IMR-90 (cell line): ENCODE measurements at regions not wholly inside any gene's neighbourhood (a gene's known extent, or its start where the extent isn't known, plus 50 kb on each side); places are given as distances from the start of the nearest gene placed in this dataset.

Source experiments
- ATAC-seq: fragments of 200-7000 bp; cut with Tn5 transposase; 2 replicates; pipeline ENCODE4 v1.9.1; 2020; ENCODE audit warnings: low read depth, mild to moderate bottlenecking, moderate library complexity
- BruUV-seq: library from RNA; stranded (reverse); fragments of 400-500 nt; replicated peaks from 2 replicates; lab custom pipeline; 2021; lab: Mats Ljungman, UMichigan
- CTCF ChIA-PET: fragments of 300-600 bp; formaldehyde crosslinking; extraction: SDS; loops from one replicate; lab custom pipeline; 2021; ENCODE audit warnings: antibody characterized with exemption; lab: Yijun Ruan, JAX
- POLR2A ChIA-PET: fragments of 300-600 bp; sonication (Branson Sonifier 250); formaldehyde crosslinking; loops from one replicate; lab custom pipeline; 2022; ENCODE audit warnings: antibody characterized with exemption; ENCODE audit not compliant: unreplicated experiment; lab: Charles Lee
- DNase-seq: peaks from one replicate; pipeline ENCODE4 v3.0.0; 2013
- H2AFZ ChIP-seq: replicated peaks from 2 replicates; pipeline ENCODE3; 2013; ENCODE audit warnings: low read length, mild to moderate bottlenecking; ENCODE audit not compliant: poor library complexity
- H2AK5ac ChIP-seq: 2 replicates; pipeline ENCODE4 v1.6.1; 2013; ENCODE audit warnings: low read depth, low read length, inconsistent platforms
- H2AK9ac ChIP-seq: replicated peaks from 2 replicates; pipeline ENCODE3; 2013; ENCODE audit warnings: mild to moderate bottlenecking, low read depth, low read length, moderate library complexity; ENCODE audit not compliant: poor library complexity
- H2BK120ac ChIP-seq: 2 replicates; pipeline ENCODE4 v1.6.1; 2013; ENCODE audit warnings: low read depth, low read length, inconsistent platforms
- H2BK15ac ChIP-seq: 3 replicates; pipeline ENCODE4 v1.6.1; 2013; ENCODE audit warnings: low read depth, low read length, inconsistent platforms
- H2BK20ac ChIP-seq: 2 replicates; pipeline ENCODE4 v1.6.1; 2013; ENCODE audit warnings: low read depth, mild to moderate bottlenecking, inconsistent platforms, low read length, moderate library complexity
- H2BK5ac ChIP-seq: 2 replicates; pipeline ENCODE4 v1.6.1; 2013; ENCODE audit warnings: mild to moderate bottlenecking, low read depth, low read length, inconsistent platforms; ENCODE audit not compliant: poor library complexity, severe bottlenecking
- H3K14ac ChIP-seq: replicated peaks from 2 replicates; pipeline ENCODE4 v1.6.1; 2013; ENCODE audit warnings: low read depth, low read length, inconsistent platforms
- H3K18ac ChIP-seq: 2 replicates; pipeline ENCODE4 v1.6.1; 2013; ENCODE audit warnings: low read depth, low read length, control low read depth
- H3K23ac ChIP-seq: 2 replicates; pipeline ENCODE4 v1.6.1; 2013; ENCODE audit warnings: low read depth, low read length, inconsistent platforms
- H3K27ac ChIP-seq: 2 replicates; pipeline ENCODE4 v1.5.1; 2013; ENCODE audit warnings: mild to moderate bottlenecking, control low read depth, low read length; ENCODE audit not compliant: insufficient read depth
- H3K27me3 ChIP-seq: 2 replicates; pipeline ENCODE4 v1.6.1; 2013; ENCODE audit warnings: low read length; ENCODE audit not compliant: control insufficient read depth, insufficient read depth
- H3K36me3 ChIP-seq: 2 replicates; pipeline ENCODE4 v1.6.1; 2013; ENCODE audit warnings: low read length, mixed read lengths; ENCODE audit not compliant: control insufficient read depth, insufficient read depth
- H3K4ac ChIP-seq: 2 replicates; pipeline ENCODE4 v1.6.1; 2013; ENCODE audit warnings: low read depth, low read length, inconsistent platforms
- H3K4me1 ChIP-seq: 2 replicates; pipeline ENCODE4 v1.6.1; 2013; ENCODE audit warnings: low read length, mixed read lengths; ENCODE audit not compliant: control insufficient read depth, insufficient read depth
- H3K4me2 ChIP-seq: 2 replicates; pipeline ENCODE4 v1.6.1; 2013; ENCODE audit warnings: low read depth, mild to moderate bottlenecking, control low read depth, low read length, moderate library complexity
- H3K4me3 ChIP-seq: 2 replicates; pipeline ENCODE4 v1.5.1; 2013; ENCODE audit warnings: low read depth, mild to moderate bottlenecking, control low read depth, low read length, moderate library complexity; ENCODE audit not compliant: insufficient read depth
- H3K56ac ChIP-seq: 2 replicates; pipeline ENCODE4 v1.6.1; 2013; ENCODE audit warnings: low read length, inconsistent platforms; ENCODE audit not compliant: insufficient read depth; ENCODE audit errors: extremely low read depth
- H3K79me1 ChIP-seq, 2 experiments: 2 replicates each; pipeline ENCODE4 v1.6.1; 2013; ENCODE audit warnings: low read length in 2 of 2, inconsistent platforms in 1 of 2, low read depth in 1 of 2
- H3K9ac ChIP-seq: 2 replicates; pipeline ENCODE4 v1.6.1; 2013; ENCODE audit warnings: low read depth, low read length, control low read depth
- H3K9me1 ChIP-seq: 2 replicates; pipeline ENCODE4 v1.6.1; 2013; ENCODE audit warnings: low read length, inconsistent platforms; ENCODE audit not compliant: insufficient read depth
- H3K9me3 ChIP-seq: 2 replicates; pipeline ENCODE4 v1.6.1; 2013; ENCODE audit warnings: low read length; ENCODE audit not compliant: control insufficient read depth, insufficient read depth
- H4K20me1 ChIP-seq: 2 replicates; pipeline ENCODE4 v1.6.1; 2013; ENCODE audit warnings: low read length, inconsistent platforms; ENCODE audit not compliant: insufficient read depth
- H4K5ac ChIP-seq: 2 replicates; pipeline ENCODE4 v1.6.1; 2013; ENCODE audit warnings: mild to moderate bottlenecking, low read depth, low read length, control low read depth
- H4K8ac ChIP-seq, 2 experiments: 2 replicates each; pipeline ENCODE4 v1.6.1; 2013; ENCODE audit warnings: low read depth in 2 of 2, low read length in 2 of 2, control low read depth in 1 of 2, inconsistent platforms in 1 of 2
- H4K91ac ChIP-seq: 2 replicates; pipeline ENCODE4 v1.6.1; 2013; ENCODE audit warnings: low read depth, low read length, inconsistent platforms; ENCODE audit not compliant: insufficient read depth
- BHLHE40 ChIP-seq: fragments of 150-350 bp; IDR thresholded peaks from 2 replicates; pipeline ENCODE4 v1.6.1; 2016; ENCODE audit warnings: mild to moderate bottlenecking, low read depth, low read length
- CEBPB ChIP-seq: IDR thresholded peaks from 2 replicates; pipeline ENCODE4 v1.6.1; 2012; ENCODE audit warnings: low read depth, low read length, improper control_type of control experiment
- CHD1 ChIP-seq: IDR thresholded peaks from 2 replicates; pipeline ENCODE4 v1.6.1; 2012; ENCODE audit warnings: low read depth, low read length, improper control_type of control experiment
- CTCF ChIP-seq: conservative IDR thresholded peaks from 2 replicates; pipeline ENCODE4 v1.5.1; 2012; ENCODE audit warnings: mild to moderate bottlenecking, low read depth, low read length, improper control_type of control experiment
- ELK1 ChIP-seq: fragments of 150-350 bp; IDR thresholded peaks from 2 replicates; pipeline ENCODE4 v1.6.1; 2016; ENCODE audit warnings: low read depth, mild to moderate bottlenecking, low read length, moderate library complexity, borderline replicate concordance
- FOS ChIP-seq: fragments of 150-350 bp; IDR thresholded peaks from 2 replicates; pipeline ENCODE4 v1.6.1; 2016; ENCODE audit warnings: low read depth, low read length
- MAFK ChIP-seq: IDR thresholded peaks from 2 replicates; pipeline ENCODE4 v1.6.1; 2012; ENCODE audit warnings: low read depth, low read length, improper control_type of control experiment
- MAZ ChIP-seq: IDR thresholded peaks from 2 replicates; pipeline ENCODE4 v1.6.1; 2012; ENCODE audit warnings: low read depth, mild to moderate bottlenecking, low read length, improper control_type of control experiment, moderate library complexity, borderline replicate concordance
- MXI1 ChIP-seq: IDR thresholded peaks from 2 replicates; pipeline ENCODE4 v1.6.1; 2012; ENCODE audit warnings: low read depth, mild to moderate bottlenecking, low read length, moderate library complexity, borderline replicate concordance
- NFE2L2 ChIP-seq: fragments of 150-350 bp; IDR thresholded peaks from 2 replicates; pipeline ENCODE4 v1.6.1; 2016; ENCODE audit warnings: low read depth, mild to moderate bottlenecking, low read length
- POLR2A ChIP-seq: IDR thresholded peaks from 2 replicates; pipeline ENCODE4 v1.6.1; 2012; ENCODE audit warnings: mild to moderate bottlenecking, low read depth, low read length
- RAD21 ChIP-seq: IDR thresholded peaks from 2 replicates; pipeline ENCODE4 v1.6.1; 2012; ENCODE audit warnings: low read length, improper control_type of control experiment
- RCOR1 ChIP-seq: IDR thresholded peaks from 2 replicates; pipeline ENCODE4 v1.6.1; 2012; ENCODE audit warnings: mild to moderate bottlenecking, low read length, improper control_type of control experiment; ENCODE audit not compliant: insufficient replicate concordance
- RFX5 ChIP-seq: IDR thresholded peaks from 2 replicates; pipeline ENCODE4 v1.8.0; 2012; ENCODE audit warnings: low read depth, mild to moderate bottlenecking, low read length, moderate library complexity
- SMC3 ChIP-seq: fragments of 150-350 bp; IDR thresholded peaks from 2 replicates; pipeline ENCODE4 v1.6.1; 2016; ENCODE audit warnings: low read depth, mild to moderate bottlenecking, antibody characterized with exemption, low read length, moderate library complexity
- USF2 ChIP-seq: fragments of 150-350 bp; IDR thresholded peaks from 2 replicates; pipeline ENCODE4 v1.6.1; 2017; ENCODE audit warnings: mild to moderate bottlenecking, antibody characterized with exemption, low read length, low read depth
- WGBS, 2 experiments: methylation state at CpG; one replicate each; pipeline versions ENCODE4 v1.1.5 to v1.1.7; 2013; ENCODE audit warnings: missing lambda C conversion rate in 2 of 2; ENCODE audit not compliant: insufficient read length in 1 of 2; ENCODE audit errors: extremely low coverage in 2 of 2; 5-methylcytosine and 5-hydroxymethylcytosine counted together
- dilution Hi-C: fragments of 300-500 bp; cut with HindIII; formaldehyde crosslinking; loops from one replicate; pipeline ENCODE4 v1.14.3; 2018; ENCODE audit warnings: low sequenced_read_pairs; ENCODE audit not compliant: unreplicated experiment
- in situ Hi-C: fragments of 300-500 bp; cut with MboI; formaldehyde crosslinking; loops from 3 replicates; pipeline ENCODE4 v1.14.3; 2019; ENCODE audit warnings: low sequenced_read_pairs, inconsistent platforms, mixed read lengths
- intact Hi-C: fragments of 100-400 bp; cut with micrococcal nuclease; formaldehyde crosslinking; loops from 2 replicates; pipeline ENCODE4 v1.10.0; 2022

GRCh38 chr3:83622526-83622925 is 1336.3 kb upstream of the CADM2 start:
- CTCF ChIA-PET: no interaction called here
- no peaks in the 10 kb centered on the region for H4K20me1 ChIP-seq

More at GRCh38 chr3:83622526-83622925, 1336.3 kb upstream of the CADM2 start:
- WGBS, 2 experiments: no CpG with 5 or more reads among the region's 2 CpGs
- Histone ChIP-seq H3K27ac (no peak overlapping the region), H3K9ac (no peak overlapping the region), H3K4me2 (no peak overlapping the region), H3K23ac (no peak overlapping the region), H3K14ac (no peak overlapping the region), H3K4ac (no peak overlapping the region), H4K5ac (no peak overlapping the region), H2BK20ac (no peak overlapping the region), H2BK120ac (no peak overlapping the region), H3K79me1 (no peaks in the 10 kb centered on the region), H2AK9ac (no peak overlapping the region), H2AFZ (no peak overlapping the region), H3K18ac (no peak overlapping the region), H2BK5ac (no peak overlapping the region), H3K4me3 (no peak overlapping the region), H3K9me3 (peaks cover 4% of the 10 kb centered on the region), H3K56ac (no peak overlapping the region), H4K91ac (no peak overlapping the region), H2BK15ac (no peak overlapping the region), H3K27me3 (no peaks in the 10 kb centered on the region), H2AK5ac (no peak overlapping the region), H3K4me1 (no peaks in the 10 kb centered on the region), H3K36me3 (no peaks in the 10 kb centered on the region), H3K9me1 (no peaks in the 10 kb centered on the region), H4K8ac (no peak overlapping the region)
- TF ChIP-seq FOS: no peak
- TF ChIP-seq MXI1: no peak
- no peak for TF ChIP-seq SMC3
- TF ChIP-seq CEBPB: no peak
- TF ChIP-seq MAFK: no peak
- no peak for TF ChIP-seq RFX5
- no peak for TF ChIP-seq NFE2L2
- TF ChIP-seq MAZ: no peak
- no peak for TF ChIP-seq RAD21
- TF ChIP-seq USF2: no peak
- no peak for TF ChIP-seq BHLHE40
- TF ChIP-seq CHD1: no peak
- no peak for TF ChIP-seq POLR2A
- no peak for TF ChIP-seq ELK1
- TF ChIP-seq CTCF: no peak
- no peak for TF ChIP-seq RCOR1
- BruUV-seq: no TSS peak
- in situ Hi-C loops: no loop called here
- dilution Hi-C loops: no loop called here
- intact Hi-C loops: no loop called here
- POLR2A ChIA-PET: no interaction called here
- no peak for DNase-seq
- ATAC-seq: no peak
